Calu3 (cell line): ENCODE measurements at regions not wholly inside any gene's neighbourhood (a gene's known extent, or its start where the extent isn't known, plus 50 kb on each side); places are given as distances from the start of the nearest gene placed in this dataset.

Experiments
- BruUV-seq: library from RNA; stranded (reverse); fragments of 400-500 nt; replicated peaks from 2 replicates; lab custom pipeline; 2021; lab: Mats Ljungman, UMichigan
- CTCF ChIA-PET: fragments of 300-600 bp; sonication (Branson Sonifier 250); formaldehyde crosslinking; loops from one replicate; lab custom pipeline; 2022; ENCODE audit warnings: antibody characterized with exemption; lab: Charles Lee
- DNase-seq: peaks from one replicate; pipeline ENCODE4 v3.0.0; 2022
- H3K27ac Mint-ChIP-seq: one replicate; pipeline ENCODE4 v1.8.0; 2022; ENCODE audit warnings: mixed read lengths; ENCODE audit not compliant: unreplicated experiment
- H3K27me3 Mint-ChIP-seq: one replicate; pipeline ENCODE4 v1.8.0; 2022; ENCODE audit warnings: mixed read lengths; ENCODE audit not compliant: unreplicated experiment
- H3K36me3 Mint-ChIP-seq: one replicate; pipeline ENCODE4 v1.8.0; 2022; ENCODE audit warnings: mild to moderate bottlenecking, moderate library complexity, mixed read lengths; ENCODE audit not compliant: insufficient read depth, unreplicated experiment
- H3K4me1 Mint-ChIP-seq: one replicate; pipeline ENCODE4 v1.8.0; 2022; ENCODE audit warnings: mild to moderate bottlenecking, low read depth, mixed read lengths; ENCODE audit not compliant: unreplicated experiment
- H3K4me3 Mint-ChIP-seq: one replicate; pipeline ENCODE4 v1.8.0; 2022; ENCODE audit warnings: mild to moderate bottlenecking, low read depth, moderate library complexity, mixed read lengths; ENCODE audit not compliant: unreplicated experiment
- H3K9me3 Mint-ChIP-seq: one replicate; pipeline ENCODE4 v1.8.0; 2022; ENCODE audit warnings: low read depth, mixed read lengths; ENCODE audit not compliant: unreplicated experiment
- CTCF ChIP-seq: fragments of 200-600 bp; IDR thresholded peaks from one replicate; pipeline ENCODE4 v1.8.0; 2022; ENCODE audit warnings: antibody characterized with exemption; ENCODE audit not compliant: unreplicated experiment
- intact Hi-C: fragments of 100-400 bp; cut with micrococcal nuclease; formaldehyde crosslinking; loops from one replicate; pipeline ENCODE4 v1.10.0; 2022; ENCODE audit not compliant: unreplicated experiment

- TF ChIP-seq CTCF: no peak
- H3K9me3 Mint-ChIP-seq: no peaks in the 10 kb centered on the region
- intact Hi-C loops: no loop called here
- H3K27ac Mint-ChIP-seq: no peak overlapping the region
- no peak for DNase-seq
- H3K4me1 Mint-ChIP-seq: no peaks in the 10 kb centered on the region
- no peak overlapping the region for H3K4me3 Mint-ChIP-seq
- CTCF ChIA-PET: no interaction called here
- no peaks in the 10 kb centered on the region for H3K36me3 Mint-ChIP-seq
- H3K27me3 Mint-ChIP-seq: no peaks in the 10 kb centered on the region
- no TSS peak for BruUV-seq
Observed at GRCh38 chr2:146349334-146349733, 1495.5 kb upstream of the ACVR2A start.

GRCh38 chr2:146324951-146325350, 1519.9 kb upstream of the ACVR2A start:
- Mint-ChIP-seq H3K4me3 (no peak overlapping the region), H3K9me3 (no peaks in the 10 kb centered on the region), H3K4me1 (no peaks in the 10 kb centered on the region), H3K27me3 (no peaks in the 10 kb centered on the region), H3K27ac (no peak overlapping the region), H3K36me3 (no peaks in the 10 kb centered on the region)
- intact Hi-C loops: no loop called here
- CTCF ChIA-PET: no interaction called here
- DNase-seq: no peak
- no TSS peak for BruUV-seq
- TF ChIP-seq CTCF: no peak

- TF ChIP-seq CTCF: no peak
- CTCF ChIA-PET: no interaction called here
- Mint-ChIP-seq H3K36me3 (no peaks in the 10 kb centered on the region), H3K4me1 (no peaks in the 10 kb centered on the region), H3K9me3 (no peaks in the 10 kb centered on the region), H3K27me3 (no peaks in the 10 kb centered on the region), H3K27ac (no peak overlapping the region), H3K4me3 (no peak overlapping the region)
- BruUV-seq: no TSS peak
- DNase-seq: no peak
- intact Hi-C loops: no loop called here
Observed at GRCh38 chr2:146323564-146323963, 1521.3 kb upstream of the ACVR2A start.

- CTCF ChIA-PET: no interaction called here
- intact Hi-C loops: no loop called here
- Mint-ChIP-seq H3K27me3 (no peaks in the 10 kb centered on the region), H3K4me3 (no peak overlapping the region), H3K36me3 (no peaks in the 10 kb centered on the region), H3K4me1 (no peaks in the 10 kb centered on the region), H3K9me3 (no peaks in the 10 kb centered on the region), H3K27ac (no peak overlapping the region)
- no TSS peak for BruUV-seq
- no peak for TF ChIP-seq CTCF
- DNase-seq: no peak
Observed at GRCh38 chr2:146321175-146321574, 1523.7 kb upstream of the ACVR2A start.
